ENCODE measurements at regions not wholly inside any gene's neighbourhood (a gene's known extent, or its start where the extent isn't known, plus 50 kb on each side); places are given as distances from the start of the nearest gene placed in this dataset.

GRCh38 chr12:89927226-89927698, 218.6 kb upstream of the ATP2B1 start:
- TF ChIP-seq EZH2 (IDR thresholded peaks at IDR 0.05) (no peak), POLR2AphosphoS5 (IDR thresholded peaks at IDR 0.05; ENCODE audit: borderline replicate concordance, low read depth, low read length) (no peak)
